ENCODE measurements at regions not wholly inside any gene's neighbourhood (a gene's known extent, or its start where the extent isn't known, plus 50 kb on each side); places are given as distances from the start of the nearest gene placed in this dataset.

DNA sequence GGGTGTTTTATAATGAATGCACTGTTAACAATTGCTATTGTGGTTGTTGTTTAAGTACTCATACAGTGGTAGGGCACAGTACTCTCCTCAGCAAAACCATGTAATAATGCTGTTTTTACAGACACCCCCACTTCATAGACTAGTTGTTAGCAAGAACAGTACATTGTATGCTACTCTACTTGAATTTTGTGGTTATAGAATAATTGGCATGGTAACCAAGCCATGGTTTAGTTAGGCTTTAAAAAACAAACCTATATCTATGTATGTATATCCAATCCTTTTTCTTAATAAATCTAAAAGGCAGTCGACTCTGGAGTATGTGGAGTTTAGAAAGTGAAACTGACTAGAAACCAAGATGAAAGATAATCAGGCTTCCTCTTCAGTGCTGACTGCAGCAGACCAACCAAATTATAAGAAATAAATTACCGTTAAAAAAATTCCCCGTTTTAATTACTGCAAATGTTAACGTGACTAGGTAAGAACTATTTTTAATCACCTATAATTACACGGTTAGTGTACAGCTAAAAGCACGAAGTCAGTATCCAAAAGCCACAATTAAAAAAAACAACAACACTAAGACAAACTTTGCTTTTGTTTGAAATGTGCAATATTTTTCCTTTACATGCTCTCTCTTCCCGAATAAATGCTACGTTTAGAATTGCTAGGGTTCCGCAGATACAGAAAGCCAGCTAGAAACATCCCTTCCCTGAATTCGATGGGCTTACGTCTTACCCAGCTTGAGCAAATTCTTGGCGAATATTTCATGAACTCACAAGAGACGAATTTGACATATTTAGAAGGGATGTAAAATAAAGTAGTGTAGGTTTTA lies 113.3 kb upstream of the SERTAD2 start:
- H2AFZ ChIP-seq (ENCODE audit: low read length) = peak overlapping the region; percentile 48; the same call in 1 of the 2 replicates
- no peaks in the 10 kb centered on the region for H3K27me3 ChIP-seq (ENCODE audit: insufficient read depth, low read length)
- H3K4me1 ChIP-seq (ENCODE audit: insufficient read depth, low read length, severe bottlenecking) = peaks cover 50% of the 10 kb centered on the region
- no peaks in the 10 kb centered on the region for H3F3A ChIP-seq (ENCODE audit: insufficient read depth, low read length)
- H3K79me2 ChIP-seq (ENCODE audit: insufficient read depth, low read length) = no peaks in the 10 kb centered on the region
- H3K27ac ChIP-seq (ENCODE audit: low read depth, low read length, poor library complexity, severe bottlenecking) = peak overlapping the region; percentile 28
- H3K9me3 ChIP-seq (ENCODE audit: low read length) = no peaks in the 10 kb centered on the region
- no peaks in the 10 kb centered on the region for H4K20me1 ChIP-seq (ENCODE audit: insufficient read depth, low read length)
- H3K4me2 ChIP-seq (ENCODE audit: low read length) = peak overlapping the region; percentile 96
- peak overlapping the region; percentile 75 for H3K4me3 ChIP-seq (ENCODE audit: low read depth, low read length, poor library complexity, severe bottlenecking)
- H3K36me3 ChIP-seq (ENCODE audit: insufficient read depth, low read length) = no peaks in the 10 kb centered on the region
- H3K9me2 ChIP-seq (ENCODE audit: low read depth, low read length) = no peaks in the 10 kb centered on the region
- TF ChIP-seq, protein P1, sequence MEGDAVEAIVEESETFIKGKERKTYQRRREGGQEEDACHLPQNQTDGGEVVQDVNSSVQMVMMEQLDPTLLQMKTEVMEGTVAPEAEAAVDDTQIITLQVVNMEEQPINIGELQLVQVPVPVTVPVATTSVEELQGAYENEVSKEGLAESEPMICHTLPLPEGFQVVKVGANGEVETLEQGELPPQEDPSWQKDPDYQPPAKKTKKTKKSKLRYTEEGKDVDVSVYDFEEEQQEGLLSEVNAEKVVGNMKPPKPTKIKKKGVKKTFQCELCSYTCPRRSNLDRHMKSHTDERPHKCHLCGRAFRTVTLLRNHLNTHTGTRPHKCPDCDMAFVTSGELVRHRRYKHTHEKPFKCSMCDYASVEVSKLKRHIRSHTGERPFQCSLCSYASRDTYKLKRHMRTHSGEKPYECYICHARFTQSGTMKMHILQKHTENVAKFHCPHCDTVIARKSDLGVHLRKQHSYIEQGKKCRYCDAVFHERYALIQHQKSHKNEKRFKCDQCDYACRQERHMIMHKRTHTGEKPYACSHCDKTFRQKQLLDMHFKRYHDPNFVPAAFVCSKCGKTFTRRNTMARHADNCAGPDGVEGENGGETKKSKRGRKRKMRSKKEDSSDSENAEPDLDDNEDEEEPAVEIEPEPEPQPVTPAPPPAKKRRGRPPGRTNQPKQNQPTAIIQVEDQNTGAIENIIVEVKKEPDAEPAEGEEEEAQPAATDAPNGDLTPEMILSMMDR (IDR thresholded peaks at IDR 0.05; ENCODE audit: low read length) = no peak
- TF ChIP-seq EZH2 (IDR thresholded peaks at IDR 0.05; ENCODE audit: borderline replicate concordance, low read length) = no peak
- peak overlapping the region; percentile 78 for H3K9ac ChIP-seq (ENCODE audit: low read length)

GRCh38 chr2:64767670-64768468 lies 114.2 kb upstream of the SERTAD2 start:
- no peaks in the 10 kb centered on the region for H3K9me2 ChIP-seq (ENCODE audit: low read depth, low read length)
- no peak for TF ChIP-seq EZH2 (IDR thresholded peaks at IDR 0.05; ENCODE audit: borderline replicate concordance, low read length)
- TF ChIP-seq, protein P1 (IDR thresholded peaks at IDR 0.05; ENCODE audit: low read length) = 0 out of 2 replicates have a peak, but pooled peaks have one; percentile 5
- peak overlapping the region; percentile 96 for H3K4me2 ChIP-seq (ENCODE audit: low read length)
- no peaks in the 10 kb centered on the region for H3K9me3 ChIP-seq (ENCODE audit: low read length)
- no peaks in the 10 kb centered on the region for H3F3A ChIP-seq (ENCODE audit: insufficient read depth, low read length)
- H3K79me2 ChIP-seq (ENCODE audit: insufficient read depth, low read length) = no peaks in the 10 kb centered on the region
- peak overlapping the region; percentile 48; the same call in 1 of the 2 replicates for H2AFZ ChIP-seq (ENCODE audit: low read length)
- H3K4me3 ChIP-seq (ENCODE audit: low read depth, low read length, poor library complexity, severe bottlenecking) = peak overlapping the region; percentile 75
- no peaks in the 10 kb centered on the region for H3K36me3 ChIP-seq (ENCODE audit: insufficient read depth, low read length)
- peak overlapping the region; percentile 28 for H3K27ac ChIP-seq (ENCODE audit: low read depth, low read length, poor library complexity, severe bottlenecking)
- H3K4me1 ChIP-seq (ENCODE audit: insufficient read depth, low read length, severe bottlenecking) = peaks cover 42% of the 10 kb centered on the region
- H3K9ac ChIP-seq (ENCODE audit: low read length) = peak overlapping the region; percentile 78
- H4K20me1 ChIP-seq (ENCODE audit: insufficient read depth, low read length) = no peaks in the 10 kb centered on the region
- no peaks in the 10 kb centered on the region for H3K27me3 ChIP-seq (ENCODE audit: insufficient read depth, low read length)

- Histone ChIP-seq H3K79me2 (ENCODE audit: insufficient read depth, low read length) (no peaks in the 10 kb centered on the region), H3K9me2 (ENCODE audit: low read depth, low read length) (no peaks in the 10 kb centered on the region), H3K4me3 (ENCODE audit: low read depth, low read length, poor library complexity, severe bottlenecking) (peak overlapping the region; percentile 75), H3K36me3 (ENCODE audit: insufficient read depth, low read length) (no peaks in the 10 kb centered on the region), H3K27ac (ENCODE audit: low read depth, low read length, poor library complexity, severe bottlenecking) (no peak overlapping the region), H3K4me2 (ENCODE audit: low read length) (peak overlapping the region; percentile 96), H2AFZ (ENCODE audit: low read length) (no peak overlapping the region), H3K9ac (ENCODE audit: low read length) (peak overlapping the region; percentile 78), H3K4me1 (ENCODE audit: insufficient read depth, low read length, severe bottlenecking) (peaks cover 36% of the 10 kb centered on the region), H3F3A (ENCODE audit: insufficient read depth, low read length) (no peaks in the 10 kb centered on the region), H3K9me3 (ENCODE audit: low read length) (no peaks in the 10 kb centered on the region), H3K27me3 (ENCODE audit: insufficient read depth, low read length) (no peaks in the 10 kb centered on the region), H4K20me1 (ENCODE audit: insufficient read depth, low read length) (no peaks in the 10 kb centered on the region)
- TF ChIP-seq EZH2 (IDR thresholded peaks at IDR 0.05; ENCODE audit: borderline replicate concordance, low read length) = no peak
- TF ChIP-seq, protein P1 (IDR thresholded peaks at IDR 0.05; ENCODE audit: low read length) = no peak
These were observed 114.8 kb upstream of the SERTAD2 start for GRCh38 chr2:64768491-64769005.

Data from OCI-LY1 (cell line).